Mesenchymal stem cell (in vitro differentiated cells and primary cell): ENCODE measurements at regions not wholly inside any gene's neighbourhood (a gene's known extent, or its start where the extent isn't known, plus 50 kb on each side); places are given as distances from the start of the nearest gene placed in this dataset.

ENCODE experiments used
- DNase-seq: peaks from one replicate; pipeline ENCODE4 v3.0.0-alpha.2; 2013
- H2AFZ ChIP-seq: one replicate; pipeline ENCODE4 v1.6.1; 2013; ENCODE audit warnings: low read depth, mild to moderate bottlenecking, control low read depth, inconsistent platforms, low read length, moderate library complexity
- H2AK5ac ChIP-seq: 2 replicates; pipeline ENCODE4 v1.6.1; 2013; ENCODE audit warnings: low read length, moderate library complexity, mild to moderate bottlenecking, inconsistent platforms; ENCODE audit not compliant: severe bottlenecking
- H2BK120ac ChIP-seq: one replicate; pipeline ENCODE4 v1.6.1; 2013; ENCODE audit warnings: low read depth, mild to moderate bottlenecking, inconsistent platforms, low read length, moderate library complexity
- H2BK12ac ChIP-seq, 2 experiments: one replicate each; pipeline ENCODE4 v1.6.1; 2013; ENCODE audit warnings: inconsistent platforms in 2 of 2, low read length in 2 of 2, mild to moderate bottlenecking in 2 of 2, moderate library complexity in 2 of 2, control low read depth in 1 of 2
- H2BK15ac ChIP-seq: one replicate; pipeline ENCODE4 v1.6.1; 2013; ENCODE audit warnings: mild to moderate bottlenecking, low read depth, inconsistent platforms; ENCODE audit not compliant: poor library complexity, severe bottlenecking
- H2BK5ac ChIP-seq: 2 replicates; pipeline ENCODE4 v1.6.1; 2013; ENCODE audit warnings: low read depth, mild to moderate bottlenecking, low read length, control low read depth, inconsistent platforms; ENCODE audit not compliant: poor library complexity, severe bottlenecking
- H3K14ac ChIP-seq, 2 experiments: one replicate each; pipeline ENCODE4 v1.6.1; 2013; ENCODE audit warnings: inconsistent platforms in 2 of 2, low read length in 2 of 2, control low read depth in 1 of 2, mild to moderate bottlenecking in 1 of 2, moderate library complexity in 1 of 2
- H3K18ac ChIP-seq, 2 experiments: one replicate each; pipeline ENCODE4 v1.6.1; 2013; ENCODE audit warnings: inconsistent platforms in 2 of 2, low read length in 2 of 2, control low read depth in 1 of 2, low read depth in 1 of 2, mild to moderate bottlenecking in 1 of 2
- H3K23ac ChIP-seq, 2 experiments: one replicate each; pipeline ENCODE4 v1.6.1; 2013; ENCODE audit warnings: inconsistent platforms in 2 of 2, low read length in 2 of 2, mild to moderate bottlenecking in 2 of 2, moderate library complexity in 2 of 2, control low read depth in 1 of 2
- H3K27ac ChIP-seq: 2 replicates; pipeline ENCODE4 v1.5.1; 2013; ENCODE audit warnings: mild to moderate bottlenecking, moderate library complexity, low read length, control low read depth, inconsistent platforms; ENCODE audit not compliant: poor library complexity, severe bottlenecking
- H3K27me3 ChIP-seq, 2 experiments: 2 replicates each; pipeline versions ENCODE4 v1.6.1 to v1.7.0; 2013; ENCODE audit warnings: low read length in 2 of 2, mild to moderate bottlenecking in 2 of 2, moderate library complexity in 2 of 2, control low read depth in 1 of 2, inconsistent platforms in 1 of 2; ENCODE audit not compliant: control insufficient read depth in 1 of 2, insufficient read depth in 1 of 2
- H3K36me3 ChIP-seq, 2 experiments: 2 replicates each; pipeline versions ENCODE4 v1.6.1 to v1.7.0; 2013; ENCODE audit warnings: low read length in 2 of 2, control low read depth in 1 of 2, inconsistent platforms in 1 of 2, low read depth in 1 of 2, mild to moderate bottlenecking in 1 of 2; ENCODE audit not compliant: insufficient read depth in 2 of 2, control insufficient read depth in 1 of 2
- H3K4ac ChIP-seq, 2 experiments: one replicate each; pipeline ENCODE4 v1.6.1; 2013; ENCODE audit warnings: inconsistent platforms in 2 of 2, low read length in 2 of 2, mild to moderate bottlenecking in 2 of 2, moderate library complexity in 2 of 2, control low read depth in 1 of 2, low read depth in 1 of 2
- H3K4me1 ChIP-seq: 2 replicates; pipeline ENCODE4 v1.6.1; 2013; ENCODE audit warnings: low read depth, low read length, control low read depth; ENCODE audit not compliant: control insufficient read depth, insufficient read depth
- H3K4me2 ChIP-seq: 2 replicates; pipeline ENCODE4 v1.6.1; 2013; ENCODE audit warnings: low read length, mild to moderate bottlenecking, inconsistent platforms; ENCODE audit not compliant: poor library complexity, severe bottlenecking
- H3K4me3 ChIP-seq, 2 experiments: 2 replicates each; pipeline versions ENCODE4 v1.5.1 to v1.7.0; 2013; ENCODE audit warnings: low read length in 2 of 2, mild to moderate bottlenecking in 2 of 2, control low read depth in 1 of 2, low read depth in 1 of 2; ENCODE audit not compliant: insufficient read depth in 1 of 2
- H3K79me1 ChIP-seq: replicated peaks from 2 replicates; pipeline ENCODE4 v1.6.1; 2013; ENCODE audit warnings: mild to moderate bottlenecking, control low read depth, low read length, inconsistent platforms; ENCODE audit not compliant: poor library complexity, severe bottlenecking
- H3K9ac ChIP-seq: 2 replicates; pipeline ENCODE4 v1.7.0; 2013; ENCODE audit warnings: mild to moderate bottlenecking, low read length, moderate library complexity
- H3K9me3 ChIP-seq: 2 replicates; pipeline ENCODE4 v1.7.0; 2013; ENCODE audit warnings: mild to moderate bottlenecking, low read length; ENCODE audit not compliant: control insufficient read depth
- H4K8ac ChIP-seq: one replicate; pipeline ENCODE4 v1.6.1; 2013; ENCODE audit warnings: inconsistent platforms, mild to moderate bottlenecking, low read length, moderate library complexity
- H4K91ac ChIP-seq: one replicate; pipeline ENCODE4 v1.6.1; 2013; ENCODE audit warnings: mild to moderate bottlenecking, low read length, inconsistent platforms
- WGBS: methylation state at CpG from one replicate; pipeline ENCODE4 v1.1.7; 2013; ENCODE audit warnings: mixed read lengths; 5-methylcytosine and 5-hydroxymethylcytosine counted together

- Histone ChIP-seq H2AFZ (no peak overlapping the region), H3K4me1 (no peaks in the 10 kb centered on the region), H3K23ac (no peak overlapping the region), H3K4ac (peak overlapping the region; percentile 24 to 61), H3K14ac (no peak overlapping the region), H3K27ac (no peak overlapping the region), H2BK5ac (no peak overlapping the region), H3K9me3 (peaks cover 5% of the 10 kb centered on the region), H4K91ac (peak overlapping the region; percentile 73), H2AK5ac (no peak overlapping the region), H3K4me3 (no peak overlapping the region), H3K18ac (peak overlapping the region; percentile 62 to 67), H3K36me3 (no peaks in the 10 kb centered on the region), H3K79me1 (no peaks in the 10 kb centered on the region), H2BK15ac (no peak overlapping the region), H3K9ac (no peak overlapping the region), H2BK12ac (peak overlapping the region; percentile 79 to 86), H4K8ac (no peak overlapping the region), H3K4me2 (no peak overlapping the region), H3K27me3 (no peaks in the 10 kb centered on the region), H2BK120ac (no peak overlapping the region)
- WGBS: 98% methylated on average over 1 of the region's 1 CpG
- no peak for DNase-seq
Observed at GRCh38 chr16:86390335-86390734, 120.0 kb upstream of the FOXF1 start.

DNA sequence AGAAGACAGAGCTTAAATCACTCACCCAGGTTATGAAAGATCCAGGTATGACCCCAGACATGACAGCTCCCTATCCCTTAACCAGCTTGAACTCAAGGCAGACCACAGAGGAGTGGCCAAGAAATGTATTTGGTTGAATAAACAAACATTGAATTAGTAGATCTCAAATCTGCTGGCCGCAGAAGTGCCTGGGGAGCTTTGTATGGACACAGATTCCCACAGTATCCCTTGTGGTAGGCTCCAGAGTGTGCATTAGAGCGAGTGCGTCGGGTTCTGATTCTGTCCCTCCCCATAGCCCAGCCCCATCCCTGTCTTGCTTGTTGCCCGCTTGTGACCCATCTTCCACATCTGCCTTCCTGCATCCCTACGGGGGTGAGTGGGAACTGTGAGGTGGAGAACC lies 118.8 kb upstream of the FOXF1 start:
- H3K4ac ChIP-seq: peak overlapping the region; percentile 72 to 95
- H2BK5ac ChIP-seq: no peak overlapping the region
- peak overlapping the region; percentile 90 for H2BK15ac ChIP-seq
- H2BK12ac ChIP-seq: peak overlapping the region; percentile 80 to 84
- H3K9ac ChIP-seq: no peak overlapping the region
- H2AFZ ChIP-seq: no peak overlapping the region
- H3K18ac ChIP-seq: peak overlapping the region; percentile 79 to 85
- peak overlapping the region; percentile 96 for H4K91ac ChIP-seq
- no peak overlapping the region for H2AK5ac ChIP-seq
- H3K27ac ChIP-seq: no peak overlapping the region
- peak overlapping the region; percentile 71 for H2BK120ac ChIP-seq
- H4K8ac ChIP-seq: peak overlapping the region; percentile 95
- H3K36me3 ChIP-seq: no peaks in the 10 kb centered on the region
- no peak overlapping the region for H3K4me3 ChIP-seq
- peak; percentile 76 for DNase-seq
- no peak overlapping the region for H3K23ac ChIP-seq
- no peak overlapping the region for H3K4me2 ChIP-seq
- H3K4me1 ChIP-seq: no peaks in the 10 kb centered on the region
- H3K27me3 ChIP-seq: no peaks in the 10 kb centered on the region
- H3K14ac ChIP-seq: peak overlapping the region in 1 of 2 experiments; percentile 30
- no peaks in the 10 kb centered on the region for H3K79me1 ChIP-seq
- 72% methylated on average over 3 of the region's 6 CpGs for WGBS
- H3K9me3 ChIP-seq: peaks cover 5% of the 10 kb centered on the region

- H4K91ac ChIP-seq: peak overlapping the region; percentile 96
- H2BK120ac ChIP-seq: no peak overlapping the region
- peak; percentile 91 for DNase-seq
- H3K23ac ChIP-seq: no peak overlapping the region
- no peak overlapping the region for H2BK5ac ChIP-seq
- 49% methylated on average over 9 of the region's 9 CpGs for WGBS
- peak overlapping the region; percentile 95 for H4K8ac ChIP-seq
- H3K14ac ChIP-seq: no peak overlapping the region
- H3K27me3 ChIP-seq: no peaks in the 10 kb centered on the region
- peak overlapping the region; percentile 90 for H2BK15ac ChIP-seq
- H2BK12ac ChIP-seq: peak overlapping the region; percentile 80 to 84
- H3K79me1 ChIP-seq: no peaks in the 10 kb centered on the region
- H3K4me2 ChIP-seq: no peak overlapping the region
- no peaks in the 10 kb centered on the region for H3K36me3 ChIP-seq
- H2AK5ac ChIP-seq: no peak overlapping the region
- H3K9me3 ChIP-seq: peaks cover 5% of the 10 kb centered on the region
- H3K9ac ChIP-seq: no peak overlapping the region
- H3K4me1 ChIP-seq: no peaks in the 10 kb centered on the region
- no peak overlapping the region for H2AFZ ChIP-seq
- H3K18ac ChIP-seq: peak overlapping the region; percentile 79 to 85
- no peak overlapping the region for H3K4me3 ChIP-seq
- no peak overlapping the region for H3K27ac ChIP-seq
- H3K4ac ChIP-seq: peak overlapping the region; percentile 72 to 95
Observed at GRCh38 chr16:86391984-86392383, 118.3 kb upstream of the FOXF1 start.

DNA sequence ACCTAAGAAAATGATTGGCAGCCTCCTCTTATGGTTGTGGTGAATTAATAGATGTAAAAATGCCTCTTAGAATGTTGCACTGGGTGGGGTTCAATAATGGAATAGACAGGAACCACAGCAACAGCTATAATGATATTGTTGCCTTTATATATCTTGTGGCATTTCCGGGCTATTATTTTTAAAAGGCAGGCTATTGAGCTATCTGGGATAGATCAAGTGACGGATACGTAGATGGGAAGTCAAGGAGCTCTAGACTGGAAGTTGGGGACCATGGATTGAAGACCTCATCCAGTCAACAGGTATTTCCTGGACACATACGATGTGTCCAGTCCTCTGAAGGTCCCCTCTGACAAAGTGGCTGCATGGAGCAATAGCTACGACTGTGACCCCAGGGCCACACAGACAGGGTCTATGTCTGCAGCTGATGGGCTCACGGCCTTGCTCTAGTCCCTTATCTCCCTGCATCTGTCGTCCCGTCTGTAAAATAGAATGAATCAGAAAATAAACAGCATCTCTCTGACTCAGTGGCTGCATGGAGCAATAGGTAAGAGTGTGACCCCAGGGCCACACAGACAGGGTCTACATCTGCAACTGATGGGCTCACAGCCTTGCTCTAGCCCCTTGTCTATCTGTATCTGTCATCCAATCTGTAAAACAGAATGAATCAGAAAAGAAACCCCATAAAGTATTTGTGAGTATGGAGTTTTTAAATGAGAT lies 117.7 kb upstream of the FOXF1 start:
- H3K4me1 ChIP-seq: no peaks in the 10 kb centered on the region
- peak overlapping the region; percentile 54 for H2BK120ac ChIP-seq
- H2BK12ac ChIP-seq: peak overlapping the region; percentile 32 to 88
- no peak overlapping the region for H2AK5ac ChIP-seq
- H3K79me1 ChIP-seq: no peaks in the 10 kb centered on the region
- DNase-seq: peak; percentile 81
- peaks cover 5% of the 10 kb centered on the region for H3K9me3 ChIP-seq
- H3K36me3 ChIP-seq: no peaks in the 10 kb centered on the region
- peak overlapping the region; percentile 39 for H2BK15ac ChIP-seq
- H3K9ac ChIP-seq: no peak overlapping the region
- 47% methylated on average over 7 of the region's 8 CpGs for WGBS
- H3K27ac ChIP-seq: no peak overlapping the region
- H2AFZ ChIP-seq: no peak overlapping the region
- H3K23ac ChIP-seq: no peak overlapping the region
- H4K91ac ChIP-seq: peak overlapping the region; percentile 15
- H3K14ac ChIP-seq: peak overlapping the region in 1 of 2 experiments; percentile 12
- peak overlapping the region; percentile 86 to 95 for H3K4ac ChIP-seq
- H4K8ac ChIP-seq: peak overlapping the region; percentile 21
- peak overlapping the region; percentile 40 to 67 for H3K18ac ChIP-seq
- H3K4me2 ChIP-seq: no peak overlapping the region
- H3K27me3 ChIP-seq: no peaks in the 10 kb centered on the region
- no peak overlapping the region for H2BK5ac ChIP-seq
- no peak overlapping the region for H3K4me3 ChIP-seq
